ENCODE measurements at regions not wholly inside any gene's neighbourhood (a gene's known extent, or its start where the extent isn't known, plus 50 kb on each side); places are given as distances from the start of the nearest gene placed in this dataset.

GRCh38 chrX:117517994-117518393 lies 598.6 kb downstream of the KLHL13 start:
- TF ChIP-seq ZNF280D (tag by site-specific recombination; IDR thresholded peaks at IDR 0.05) (no peak), ZNF354C (tag by site-specific recombination; IDR thresholded peaks at IDR 0.05; ENCODE audit: borderline replicate concordance, low read depth) (no peak), ZNF140 (tag by site-specific recombination; IDR thresholded peaks at IDR 0.05) (no peak), CTCF (tag by site-specific recombination; IDR thresholded peaks at IDR 0.05) (no peak), HIC1 (tag by site-specific recombination; IDR thresholded peaks at IDR 0.05) (no peak), ZFP3 (tag by site-specific recombination; IDR thresholded peaks at IDR 0.05; ENCODE audit: low read depth) (no peak), REPIN1 (tag by site-specific recombination; IDR thresholded peaks at IDR 0.05; ENCODE audit: low read depth) (no peak), ZNF184 (tag by site-specific recombination; IDR thresholded peaks at IDR 0.05) (no peak)

All from HEK293 (cell line).